Vagina (tissue), 2 donors: ENCODE measurements at regions not wholly inside any gene's neighbourhood (a gene's known extent, or its start where the extent isn't known, plus 50 kb on each side); places are given as distances from the start of the nearest gene placed in this dataset.
A peak's percentile ranks its signal among the peaks of the same experiment; 100 is the strongest.

Experiments
- DNase-seq, 2 donors: peaks; one replicate each; pipeline ENCODE4 v3.0.0-alpha.2; 2017; ENCODE audit errors: extremely low spot score in 2 of 2
- H3K27ac ChIP-seq: fragments of 200-600 bp; sonication (generic); one replicate; pipeline ENCODE4 v1.5.1; 2019
- H3K27me3 ChIP-seq: fragments of 200-600 bp; sonication (generic); one replicate; pipeline ENCODE4 v1.5.1; 2019
- H3K36me3 ChIP-seq, 2 donors: fragments of 200-600 bp; sonication (generic); one replicate each; pipeline ENCODE4 v1.5.1; 2017 to 2019
- H3K4me1 ChIP-seq: fragments of 200-600 bp; sonication (generic); one replicate; pipeline ENCODE4 v1.5.1; 2019
- H3K4me3 ChIP-seq, 2 donors: fragments of 200-600 bp; sonication (generic); 1 replicate in 1 of 2; 2 replicates in 1 of 2; pipeline ENCODE4 v1.5.1; 2016 to 2019
- H3K9me3 ChIP-seq: fragments of 200-600 bp; sonication (generic); one replicate; pipeline ENCODE4 v1.5.1; 2019
- POLR2A ChIP-seq, 2 donors: fragments of 450-650 bp; IDR thresholded peaks; one replicate each; pipeline ENCODE4 v1.6.1; 2017; ENCODE audit warnings: antibody characterized with exemption in 2 of 2, mild to moderate bottlenecking in 2 of 2, moderate library complexity in 2 of 2
- POLR2AphosphoS5 ChIP-seq, 2 donors: sonication (generic); formaldehyde crosslinking; IDR thresholded peaks; one replicate each; pipeline ENCODE4 v1.9.0; 2017; ENCODE audit warnings: antibody characterized with exemption in 2 of 2, mild to moderate bottlenecking in 2 of 2, low read depth in 1 of 2; ENCODE audit not compliant: insufficient read depth in 1 of 2
- intact Hi-C: fragments of 100-400 bp; cut with DNase I; formaldehyde crosslinking; loops from one replicate; pipeline ENCODE4 v1.15.1; 2023
- TF ChIP-seq, protein P1 (sequence below), 3 experiments: fragments of 450-650 bp in 2 of 3; fragments of 200-600 bp in 1 of 3; sonication (generic) in 1 of 3; IDR thresholded peaks; one replicate each; pipeline ENCODE4 v1.5.1; 2017 to 2019; ENCODE audit warnings: antibody characterized with exemption in 3 of 3, mild to moderate bottlenecking in 2 of 3, moderate library complexity in 2 of 3

DNA sequence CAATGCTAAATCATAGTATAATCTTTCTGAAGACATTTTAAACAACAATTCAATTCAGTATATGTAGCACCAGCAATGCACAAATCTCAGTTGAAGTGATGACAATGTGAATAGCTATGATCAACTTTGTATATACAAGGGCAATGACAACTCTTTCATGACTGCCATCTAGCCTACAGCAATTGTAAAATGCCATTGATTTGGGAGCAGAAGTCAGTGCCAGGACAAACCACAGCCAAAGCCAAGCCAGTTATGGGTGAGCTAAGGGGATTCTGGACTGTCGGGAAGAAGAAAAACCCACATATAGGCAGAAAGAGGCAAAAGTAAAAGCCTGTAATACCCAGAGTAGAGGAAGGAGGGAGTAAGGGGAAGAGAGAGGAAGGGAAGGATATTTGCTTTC lies 238.6 kb downstream of the MID1IP1 start:
- Histone ChIP-seq H3K9me3 (no peaks in the 10 kb centered on the region), H3K27me3 (no peaks in the 10 kb centered on the region), H3K4me3 (no peak overlapping the region), H3K4me1 (no peaks in the 10 kb centered on the region), H3K36me3 (no peaks in the 10 kb centered on the region), H3K27ac (no peak overlapping the region)
- intact Hi-C loops = no loop called here
- no peak for DNase-seq
- TF ChIP-seq POLR2AphosphoS5 (IDR thresholded peaks at IDR 0.05; ENCODE audit: insufficient read depth in 1 of 2, low read depth in 1 of 2) (no peak), POLR2A (IDR thresholded peaks at IDR 0.05) (no peak)
- TF ChIP-seq, protein P1, sequence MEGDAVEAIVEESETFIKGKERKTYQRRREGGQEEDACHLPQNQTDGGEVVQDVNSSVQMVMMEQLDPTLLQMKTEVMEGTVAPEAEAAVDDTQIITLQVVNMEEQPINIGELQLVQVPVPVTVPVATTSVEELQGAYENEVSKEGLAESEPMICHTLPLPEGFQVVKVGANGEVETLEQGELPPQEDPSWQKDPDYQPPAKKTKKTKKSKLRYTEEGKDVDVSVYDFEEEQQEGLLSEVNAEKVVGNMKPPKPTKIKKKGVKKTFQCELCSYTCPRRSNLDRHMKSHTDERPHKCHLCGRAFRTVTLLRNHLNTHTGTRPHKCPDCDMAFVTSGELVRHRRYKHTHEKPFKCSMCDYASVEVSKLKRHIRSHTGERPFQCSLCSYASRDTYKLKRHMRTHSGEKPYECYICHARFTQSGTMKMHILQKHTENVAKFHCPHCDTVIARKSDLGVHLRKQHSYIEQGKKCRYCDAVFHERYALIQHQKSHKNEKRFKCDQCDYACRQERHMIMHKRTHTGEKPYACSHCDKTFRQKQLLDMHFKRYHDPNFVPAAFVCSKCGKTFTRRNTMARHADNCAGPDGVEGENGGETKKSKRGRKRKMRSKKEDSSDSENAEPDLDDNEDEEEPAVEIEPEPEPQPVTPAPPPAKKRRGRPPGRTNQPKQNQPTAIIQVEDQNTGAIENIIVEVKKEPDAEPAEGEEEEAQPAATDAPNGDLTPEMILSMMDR (IDR thresholded peaks at IDR 0.05) = no peak

DNA sequence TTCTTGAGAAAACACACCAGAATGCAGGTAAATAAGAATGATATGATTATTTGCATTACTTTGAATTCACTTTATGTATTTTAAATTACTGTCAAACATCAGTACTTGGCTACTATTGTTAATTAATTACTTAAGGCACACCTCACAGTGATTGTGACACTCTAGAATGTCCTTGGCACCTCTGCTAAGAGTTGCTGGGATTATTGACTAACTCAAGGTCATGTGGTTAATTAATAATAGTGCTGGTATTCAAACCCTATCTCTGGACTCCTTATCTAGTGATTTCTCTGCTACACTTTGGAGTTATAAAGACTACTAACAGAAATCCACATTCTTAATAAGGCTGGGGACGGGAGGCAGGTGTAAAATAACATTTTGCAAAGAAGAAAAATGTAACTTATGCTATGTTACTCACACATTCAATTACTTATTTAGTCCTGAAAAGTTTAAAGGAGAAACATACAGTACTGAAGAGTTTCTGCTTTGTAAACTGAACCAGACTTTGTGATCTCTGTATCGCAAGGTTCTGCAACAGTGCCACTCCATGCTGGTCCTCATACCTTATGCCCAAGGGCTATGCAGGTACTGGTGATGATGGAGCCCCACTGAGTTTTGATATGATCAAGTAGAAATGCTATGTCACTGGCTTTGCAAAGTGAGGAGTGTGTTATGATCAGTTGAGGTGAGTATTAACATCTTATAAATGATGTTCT lies 242.7 kb downstream of the MID1IP1 start:
- H3K4me3 ChIP-seq = no peak overlapping the region
- no peaks in the 10 kb centered on the region for H3K27me3 ChIP-seq

DNA sequence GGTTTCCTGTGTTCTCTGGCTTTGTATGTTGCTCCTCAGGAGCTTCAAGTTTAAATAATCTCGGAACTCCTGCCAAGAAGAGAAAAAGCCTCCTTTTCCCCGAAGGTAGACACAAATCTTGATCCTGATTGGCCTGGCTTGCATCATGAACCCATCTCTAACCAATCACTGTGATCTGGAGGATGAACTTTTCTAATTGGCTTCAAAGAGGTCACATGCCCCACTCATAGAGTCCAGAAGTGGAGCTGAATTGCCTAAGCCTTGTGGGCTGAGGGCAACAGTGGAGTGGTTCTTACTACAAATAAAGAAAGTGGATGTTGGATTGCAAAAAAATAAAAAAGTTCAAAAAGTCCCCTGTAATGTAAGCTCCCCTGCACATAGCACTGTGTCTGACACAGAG lies 245.9 kb downstream of the MID1IP1 start:
- H3K27me3 ChIP-seq = no peaks in the 10 kb centered on the region
- no peaks in the 10 kb centered on the region for H3K4me1 ChIP-seq
- no peaks in the 10 kb centered on the region for H3K9me3 ChIP-seq
- TF ChIP-seq POLR2AphosphoS5 (IDR thresholded peaks at IDR 0.05; ENCODE audit: insufficient read depth in 1 of 2, low read depth in 1 of 2) (no peak), POLR2A (IDR thresholded peaks at IDR 0.05) (no peak)
- TF ChIP-seq, protein P1 (IDR thresholded peaks at IDR 0.05) = no peak
- no peak overlapping the region for H3K27ac ChIP-seq
- no peak for DNase-seq
- intact Hi-C loops = no loop called here
- H3K4me3 ChIP-seq = no peak overlapping the region
- H3K36me3 ChIP-seq = no peaks in the 10 kb centered on the region

More for the DNA sequence above, 242.7 kb downstream of the MID1IP1 start:
- Histone ChIP-seq H3K36me3 (no peaks in the 10 kb centered on the region), H3K4me1 (no peaks in the 10 kb centered on the region), H3K9me3 (no peaks in the 10 kb centered on the region), H3K27ac (no peak overlapping the region)
- TF ChIP-seq POLR2AphosphoS5 (IDR thresholded peaks at IDR 0.05; ENCODE audit: insufficient read depth in 1 of 2, low read depth in 1 of 2) = no peak
- TF ChIP-seq, protein P1 (IDR thresholded peaks at IDR 0.05) = no peak
- intact Hi-C loops = no loop called here
- no peak for DNase-seq

DNA sequence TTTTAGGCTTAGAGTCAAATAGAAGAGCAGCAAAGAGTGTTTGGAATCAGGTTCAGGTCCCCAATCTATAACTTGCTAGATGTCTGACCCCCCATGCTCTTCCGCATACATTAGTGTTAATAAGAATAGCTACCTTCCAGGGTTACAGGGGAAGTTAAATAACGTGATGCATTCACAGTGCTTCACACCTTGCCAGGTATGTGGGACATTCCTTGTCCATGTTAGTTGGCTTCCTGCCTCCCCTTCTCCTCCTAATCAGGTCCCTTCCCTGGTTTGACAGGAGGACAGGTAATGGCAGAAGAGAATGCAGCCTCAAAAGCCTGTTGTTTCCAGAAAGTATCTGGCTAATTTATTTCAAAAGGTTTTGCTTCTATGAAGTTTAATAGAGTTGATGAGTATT lies 248.7 kb downstream of the MID1IP1 start:
- H3K4me3 ChIP-seq = no peak overlapping the region
- DNase-seq = no peak
- H3K27me3 ChIP-seq = no peaks in the 10 kb centered on the region
- intact Hi-C loops = no loop called here
- H3K27ac ChIP-seq = no peak overlapping the region
- TF ChIP-seq, protein P1 (IDR thresholded peaks at IDR 0.05) = no peak
- TF ChIP-seq POLR2A (IDR thresholded peaks at IDR 0.05) (no peak), POLR2AphosphoS5 (IDR thresholded peaks at IDR 0.05; ENCODE audit: insufficient read depth in 1 of 2, low read depth in 1 of 2) (no peak)
- no peaks in the 10 kb centered on the region for H3K36me3 ChIP-seq
- no peaks in the 10 kb centered on the region for H3K9me3 ChIP-seq
- H3K4me1 ChIP-seq = no peaks in the 10 kb centered on the region

DNA sequence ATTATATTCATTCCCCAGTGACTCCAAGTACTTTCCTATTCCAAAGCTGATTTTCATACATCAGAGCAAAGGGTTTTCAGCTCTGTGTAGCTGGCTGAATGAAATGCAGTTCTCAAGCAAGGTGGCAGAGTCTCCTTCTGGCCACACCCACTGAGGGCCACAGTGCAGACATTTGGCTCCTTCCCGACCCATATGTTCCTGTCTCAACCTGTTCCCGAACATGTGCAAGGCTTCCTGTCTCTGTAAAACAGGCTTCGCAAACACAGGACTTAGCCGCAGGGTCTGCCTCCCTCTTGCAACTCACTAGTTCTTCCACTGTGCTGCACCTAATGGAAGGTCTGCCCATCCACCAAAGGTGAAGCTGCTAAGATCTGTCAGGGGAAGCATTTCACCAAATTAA lies 249.2 kb downstream of the MID1IP1 start:
- H3K9me3 ChIP-seq = no peaks in the 10 kb centered on the region
- no peaks in the 10 kb centered on the region for H3K27me3 ChIP-seq
- peak in 1 of 2 donors; percentile 87 for DNase-seq
- H3K4me1 ChIP-seq = no peaks in the 10 kb centered on the region
- no peak overlapping the region for H3K4me3 ChIP-seq
- intact Hi-C loops = no loop called here
- H3K36me3 ChIP-seq = no peaks in the 10 kb centered on the region
- TF ChIP-seq POLR2A (IDR thresholded peaks at IDR 0.05) (no peak), POLR2AphosphoS5 (IDR thresholded peaks at IDR 0.05; ENCODE audit: insufficient read depth in 1 of 2, low read depth in 1 of 2) (no peak)
- TF ChIP-seq, protein P1 (IDR thresholded peaks at IDR 0.05) = no peak
- no peak overlapping the region for H3K27ac ChIP-seq
